GM10266 (cell line): ENCODE measurements at regions not wholly inside any gene's neighbourhood (a gene's known extent, or its start where the extent isn't known, plus 50 kb on each side); places are given as distances from the start of the nearest gene placed in this dataset.

Experiments used
- DNase-seq: peaks from one replicate; pipeline ENCODE4 v3.0.0; 2012; ENCODE audit errors: extremely low spot score
- CTCF ChIP-seq: IDR thresholded peaks from 2 replicates; pipeline ENCODE4 v1.5.1; 2012; ENCODE audit warnings: mild to moderate bottlenecking, low read depth; ENCODE audit not compliant: control insufficient read depth, insufficient read depth; ENCODE audit errors: missing control alignments

GRCh38 chr10:128542659-128543058, 416.4 kb upstream of the MKI67 start:
- no peak for TF ChIP-seq CTCF

GRCh38 chr10:128543151-128543550, 416.9 kb upstream of the MKI67 start:
- no peak for TF ChIP-seq CTCF
- DNase-seq, result no peak

More at GRCh38 chr10:128542659-128543058, 416.4 kb upstream of the MKI67 start:
- no peak for DNase-seq

- no peak for DNase-seq
- no peak for TF ChIP-seq CTCF
These were observed 419.0 kb upstream of the MKI67 start for GRCh38 chr10:128545216-128545615.

DNA sequence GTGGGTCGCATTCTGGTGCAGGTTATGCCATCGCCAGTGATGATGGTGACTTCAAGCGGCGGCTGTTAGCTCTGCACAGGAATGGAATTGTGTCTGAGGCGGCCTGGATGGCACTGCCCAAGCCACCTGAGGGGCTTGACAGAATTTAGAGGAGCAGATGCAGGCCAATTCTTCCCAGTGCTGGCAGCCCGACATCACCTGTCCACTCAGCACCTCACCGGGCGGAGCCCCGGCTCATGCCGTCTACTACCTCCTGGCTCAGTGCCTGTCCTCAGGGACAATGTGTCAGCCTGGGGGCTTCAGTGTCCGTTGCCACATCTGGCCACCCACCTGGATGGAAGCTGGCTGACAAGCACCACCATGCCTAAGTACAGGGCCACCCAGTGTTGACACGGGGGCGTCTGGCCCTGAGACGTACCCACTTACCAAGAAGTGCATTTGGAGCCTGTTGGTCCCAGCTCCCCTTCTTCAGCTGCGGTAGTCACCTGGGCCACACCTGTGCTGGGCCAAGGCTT, 420.5 kb upstream of the MKI67 start:
- TF ChIP-seq CTCF, result no peak
- DNase-seq, result no peak

DNA sequence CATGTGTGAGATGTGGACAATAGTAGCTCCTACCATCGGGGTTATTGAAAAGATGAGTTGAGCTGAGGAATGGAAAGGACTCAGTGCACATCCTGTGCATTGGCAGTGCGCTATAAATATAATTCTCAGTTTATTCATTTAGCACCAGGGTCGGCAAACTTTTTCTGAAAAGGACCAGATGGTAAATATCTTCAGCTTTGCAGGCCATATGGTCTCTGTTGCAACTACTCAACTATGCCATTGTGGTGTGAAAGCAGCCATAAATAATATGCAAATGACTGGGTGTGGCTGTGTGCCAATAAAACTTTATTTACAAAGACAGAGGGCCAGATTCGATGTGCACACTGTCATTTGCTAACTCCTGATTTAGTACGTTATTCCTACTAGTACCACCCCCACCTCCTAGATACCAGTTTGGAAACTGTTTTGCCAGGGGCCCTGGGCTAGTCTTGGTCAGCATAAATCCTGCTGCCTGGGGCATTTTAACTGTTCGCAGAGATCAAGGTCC, 422.9 kb upstream of the MKI67 start:
- no peak for DNase-seq
- TF ChIP-seq CTCF, result no peak

- DNase-seq, result no peak
- TF ChIP-seq CTCF, result no peak
These were observed 423.8 kb upstream of the MKI67 start for GRCh38 chr10:128550045-128550444.

- no peak for DNase-seq
- TF ChIP-seq CTCF, result no peak
These were observed 425.3 kb upstream of the MKI67 start for GRCh38 chr10:128551475-128551874.
